ENCODE measurements at regions not wholly inside any gene's neighbourhood (a gene's known extent, or its start where the extent isn't known, plus 50 kb on each side); places are given as distances from the start of the nearest gene placed in this dataset.

- peak; percentile 94 for DNase-seq (ENCODE audit: low read depth)
Measured at GRCh38 chr7:130961128-130961601, 227.2 kb upstream of the KLF14 start.

GRCh38 chr7:130962109-130962508, 228.1 kb upstream of the KLF14 start:
- no peak for DNase-seq (ENCODE audit: low read depth)

- no peak for DNase-seq (ENCODE audit: low read depth)
Measured at GRCh38 chr7:130963339-130963738, 229.3 kb upstream of the KLF14 start.

- DNase-seq (ENCODE audit: low read depth): no peak
Measured at GRCh38 chr7:130965515-130965914, 231.5 kb upstream of the KLF14 start.

- DNase-seq (ENCODE audit: low read depth): peak; percentile 87
Measured at GRCh38 chr7:130966246-130967009, 232.4 kb upstream of the KLF14 start.

- no peak for DNase-seq (ENCODE audit: low read depth)
Measured at GRCh38 chr7:130970196-130970595, 236.2 kb upstream of the KLF14 start.

GRCh38 chr7:130970696-130971095, 236.7 kb upstream of the KLF14 start:
- DNase-seq (ENCODE audit: low read depth): peak; percentile 25

- peak; percentile 52 for DNase-seq (ENCODE audit: low read depth)
Measured at GRCh38 chr7:130971297-130971696, 237.3 kb upstream of the KLF14 start.

GRCh38 chr7:130972201-130972600, 238.2 kb upstream of the KLF14 start:
- no peak for DNase-seq (ENCODE audit: low read depth)

- no peak for DNase-seq (ENCODE audit: low read depth)
Measured at GRCh38 chr7:130973637-130974036, 239.6 kb upstream of the KLF14 start.

- no peak for DNase-seq (ENCODE audit: low read depth)
Measured at GRCh38 chr7:130974169-130974568, 240.2 kb upstream of the KLF14 start.

GRCh38 chr7:130974794-130975193, 240.8 kb upstream of the KLF14 start:
- no peak for DNase-seq (ENCODE audit: low read depth)

- no peak for DNase-seq (ENCODE audit: low read depth)
Measured at GRCh38 chr7:130975731-130976130, 241.7 kb upstream of the KLF14 start.

GRCh38 chr7:130982160-130982638, 248.2 kb upstream of the KLF14 start:
- DNase-seq (ENCODE audit: low read depth): peak; percentile 65

- no peak for DNase-seq (ENCODE audit: low read depth)
Measured at GRCh38 chr7:130982651-130983050, 248.6 kb upstream of the KLF14 start.

- no peak for DNase-seq (ENCODE audit: low read depth)
Measured at GRCh38 chr7:130985361-130985760, 251.4 kb upstream of the KLF14 start.

- DNase-seq (ENCODE audit: low read depth): peak; percentile 23
Measured at GRCh38 chr7:130986261-130986690, 252.3 kb upstream of the KLF14 start.

GRCh38 chr7:130987092-130987491, 253.1 kb upstream of the KLF14 start:
- DNase-seq (ENCODE audit: low read depth): no peak

GRCh38 chr7:130988443-130988842, 254.4 kb upstream of the KLF14 start:
- DNase-seq (ENCODE audit: low read depth): peak; percentile 25

GRCh38 chr7:130989101-130989795, 255.2 kb upstream of the KLF14 start:
- DNase-seq (ENCODE audit: low read depth): no peak

- no peak for DNase-seq (ENCODE audit: low read depth)
Measured at GRCh38 chr7:130990178-130990832, 256.3 kb upstream of the KLF14 start.

GRCh38 chr7:130993671-130994365, 259.8 kb upstream of the KLF14 start:
- no peak for DNase-seq (ENCODE audit: low read depth)

Measured in M059J (cell line).